ENCODE measurements at regions not wholly inside any gene's neighbourhood (a gene's known extent, or its start where the extent isn't known, plus 50 kb on each side); places are given as distances from the start of the nearest gene placed in this dataset.
"Not testable (repeated sequence)": the region's sequence is repeated elsewhere in the genome, so short reads cannot be mapped to it uniquely, and the experiment has no call there.

GRCh38 chr12:54795644-54796043 lies 58.7 kb upstream of the MUCL1 start:
- no TSS peak for BruUV-seq (replicated peaks)
- H4K20me1 ChIP-seq (ENCODE audit: insufficient read depth, low read length) = no peaks in the 10 kb centered on the region
- CTCF ChIA-PET (ENCODE audit: unreplicated experiment) = no interaction called here

GRCh38 chr12:54786081-54786480 lies 68.2 kb upstream of the MUCL1 start:
- no peak for DNase-seq (ENCODE audit: low spot score)
- Histone ChIP-seq H3K4me1 (ENCODE audit: insufficient read depth, low read length, poor library complexity, severe bottlenecking) (no peaks in the 10 kb centered on the region), H3K36me3 (ENCODE audit: insufficient read depth, low read length) (no peaks in the 10 kb centered on the region), H3K27ac (ENCODE audit: low read depth, low read length, poor library complexity, severe bottlenecking) (no peak overlapping the region), H3K9me3 (ENCODE audit: low read length) (no peaks in the 10 kb centered on the region), H3K79me2 (ENCODE audit: insufficient read depth, low read depth, low read length) (no peaks in the 10 kb centered on the region), H2AFZ (ENCODE audit: low read length) (no peak overlapping the region), H4K20me1 (ENCODE audit: insufficient read depth, low read length) (no peaks in the 10 kb centered on the region), H3K9me2 (ENCODE audit: insufficient read depth, low read length) (no peaks in the 10 kb centered on the region), H3K4me2 (ENCODE audit: low read length) (no peak overlapping the region), H3K4me3 (ENCODE audit: low read depth, low read length, poor library complexity, severe bottlenecking) (no peak overlapping the region)
- no TSS peak for BruUV-seq (replicated peaks)
- no peak for TF ChIP-seq CTCF (conservative IDR thresholded peaks at IDR 0.05; ENCODE audit: low read length)
- TF ChIP-seq EZH2phosphoT487 (IDR thresholded peaks at IDR 0.05; ENCODE audit: borderline replicate concordance, low read depth, low read length) = no peak
- ChIA-PET POLR2A (no interaction called here), CTCF (ENCODE audit: unreplicated experiment) (no interaction called here)
- intact Hi-C loops (cut with micrococcal nuclease; ENCODE audit: unreplicated experiment) = no loop called here

More at GRCh38 chr12:54795644-54796043, 58.7 kb upstream of the MUCL1 start:
- H2AFZ ChIP-seq (ENCODE audit: low read length) = no peak overlapping the region
- no peaks in the 10 kb centered on the region for H3K4me1 ChIP-seq (ENCODE audit: insufficient read depth, low read length, poor library complexity, severe bottlenecking)
- intact Hi-C loops (cut with micrococcal nuclease; ENCODE audit: unreplicated experiment) = no loop called here
- H3K4me2 ChIP-seq (ENCODE audit: low read length) = no peak overlapping the region
- no peak overlapping the region for H3K27ac ChIP-seq (ENCODE audit: low read depth, low read length, poor library complexity, severe bottlenecking)
- POLR2A ChIA-PET = no interaction called here
- H3K9me2 ChIP-seq (ENCODE audit: insufficient read depth, low read length) = no peaks in the 10 kb centered on the region
- no peaks in the 10 kb centered on the region for H3K79me2 ChIP-seq (ENCODE audit: insufficient read depth, low read depth, low read length)
- TF ChIP-seq EZH2phosphoT487 (IDR thresholded peaks at IDR 0.05; ENCODE audit: borderline replicate concordance, low read depth, low read length) (no peak), CTCF (conservative IDR thresholded peaks at IDR 0.05; ENCODE audit: low read length) (no peak)
- DNase-seq (ENCODE audit: low spot score) = no peak
- H3K36me3 ChIP-seq (ENCODE audit: insufficient read depth, low read length) = no peaks in the 10 kb centered on the region
- H3K4me3 ChIP-seq (ENCODE audit: low read depth, low read length, poor library complexity, severe bottlenecking) = no peak overlapping the region
- H3K9me3 ChIP-seq (ENCODE audit: low read length) = no peaks in the 10 kb centered on the region

- CTCF ChIA-PET (ENCODE audit: unreplicated experiment) = no interaction called here
Observed at GRCh38 chr12:54784115-54784514, 70.2 kb upstream of the MUCL1 start.

GRCh38 chr12:54777031-54777430 lies 77.3 kb upstream of the MUCL1 start:
- H3K4me3 ChIP-seq (ENCODE audit: low read depth, low read length, poor library complexity, severe bottlenecking); H3K4me1 ChIP-seq (ENCODE audit: insufficient read depth, low read length, poor library complexity, severe bottlenecking); intact Hi-C loops (cut with micrococcal nuclease; ENCODE audit: unreplicated experiment); H3K9me2 ChIP-seq (ENCODE audit: insufficient read depth, low read length); CTCF ChIA-PET (ENCODE audit: unreplicated experiment); H2AFZ ChIP-seq (ENCODE audit: low read length); H4K20me1 ChIP-seq (ENCODE audit: insufficient read depth, low read length); H3K9me3 ChIP-seq (ENCODE audit: low read length); POLR2A ChIA-PET; H3K27ac ChIP-seq (ENCODE audit: low read depth, low read length, poor library complexity, severe bottlenecking); DNase-seq (ENCODE audit: low spot score); BruUV-seq (replicated peaks); H3K4me2 ChIP-seq (ENCODE audit: low read length); H3K79me2 ChIP-seq (ENCODE audit: insufficient read depth, low read depth, low read length); H3K36me3 ChIP-seq (ENCODE audit: insufficient read depth, low read length): not testable (repeated sequence)

More at GRCh38 chr12:54784115-54784514, 70.2 kb upstream of the MUCL1 start:
- Histone ChIP-seq H3K4me2 (ENCODE audit: low read length) (no peak overlapping the region), H4K20me1 (ENCODE audit: insufficient read depth, low read length) (no peaks in the 10 kb centered on the region), H3K9me2 (ENCODE audit: insufficient read depth, low read length) (no peaks in the 10 kb centered on the region), H3K4me1 (ENCODE audit: insufficient read depth, low read length, poor library complexity, severe bottlenecking) (no peaks in the 10 kb centered on the region), H3K9me3 (ENCODE audit: low read length) (no peaks in the 10 kb centered on the region), H3K4me3 (ENCODE audit: low read depth, low read length, poor library complexity, severe bottlenecking) (no peak overlapping the region), H3K36me3 (ENCODE audit: insufficient read depth, low read length) (no peaks in the 10 kb centered on the region), H3K27ac (ENCODE audit: low read depth, low read length, poor library complexity, severe bottlenecking) (no peak overlapping the region), H2AFZ (ENCODE audit: low read length) (no peak overlapping the region), H3K79me2 (ENCODE audit: insufficient read depth, low read depth, low read length) (no peaks in the 10 kb centered on the region)
- no peak for TF ChIP-seq EZH2phosphoT487 (IDR thresholded peaks at IDR 0.05; ENCODE audit: borderline replicate concordance, low read depth, low read length)
- no peak for TF ChIP-seq CTCF (conservative IDR thresholded peaks at IDR 0.05; ENCODE audit: low read length)
- POLR2A ChIA-PET = no interaction called here
- no peak for DNase-seq (ENCODE audit: low spot score)
- BruUV-seq (replicated peaks) = no TSS peak
- intact Hi-C loops (cut with micrococcal nuclease; ENCODE audit: unreplicated experiment) = no loop called here
